Left lung (tissue), 4 donors: ENCODE measurements at regions not wholly inside any gene's neighbourhood (a gene's known extent, or its start where the extent isn't known, plus 50 kb on each side); places are given as distances from the start of the nearest gene placed in this dataset.

ENCODE experiments used
- ATAC-seq: fragments of 200-7000 bp; cut with Tn5 transposase; one replicate; pipeline ENCODE4 v1.9.1; 2020; ENCODE audit warnings: moderate library complexity
- DNase-seq, 4 donors: peaks; one replicate each; pipeline ENCODE4 v3.0.0-alpha.2; 2013 to 2020
- H3K27ac ChIP-seq, 2 donors: fragments of 200-600 bp; sonication (generic) in 1 of 2; one replicate each; pipeline versions ENCODE4 v1.5.0 to v1.8.0; 2020 to 2021
- H3K27me3 ChIP-seq, 2 donors: fragments of 200-600 bp; sonication (generic) in 1 of 2; one replicate each; pipeline versions ENCODE4 v1.5.0 to v1.8.0; 2020 to 2021
- H3K36me3 ChIP-seq, 2 donors: fragments of 200-600 bp; sonication (generic) in 1 of 2; one replicate each; pipeline versions ENCODE4 v1.5.0 to v1.8.0; 2020 to 2021
- H3K4me1 ChIP-seq, 2 donors: fragments of 200-600 bp; one replicate each; pipeline ENCODE4 v1.8.0; 2021
- H3K4me3 ChIP-seq, 2 donors: fragments of 200-600 bp; sonication (generic) in 1 of 2; one replicate each; pipeline versions ENCODE4 v1.5.0 to v1.8.0; 2020 to 2021; ENCODE audit warnings: mild to moderate bottlenecking in 1 of 2
- H3K9me3 ChIP-seq, 2 donors: fragments of 200-600 bp; sonication (generic) in 1 of 2; one replicate each; pipeline versions ENCODE4 v1.5.0 to v1.8.0; 2020 to 2021
- intact Hi-C, 2 donors: fragments of 100-400 bp; cut with DNase I; formaldehyde crosslinking; loops; one replicate each; pipeline versions ENCODE4 v1.11.2 to v1.14.2; 2022
- TF ChIP-seq, protein P1 (sequence below), 2 donors: fragments of 200-600 bp; sonication (generic) in 1 of 2; IDR thresholded peaks; one replicate each; pipeline versions ENCODE4 v1.5.0 to v1.8.0; 2021; ENCODE audit warnings: antibody characterized with exemption in 2 of 2
- donor health status: DM: no; HTN: yes; CAD: no.
- donor health status: DM: no; HTN: no; CAD: no.

GRCh38 chr21:31599013-31599412, 60.5 kb upstream of the SOD1 start:
- ATAC-seq: no peak
- H3K36me3 ChIP-seq: no peaks in the 10 kb centered on the region
- H3K4me1 ChIP-seq: no peaks in the 10 kb centered on the region
- no peak for DNase-seq
- H3K27me3 ChIP-seq: no peaks in the 10 kb centered on the region
- intact Hi-C loops: no loop called here
- H3K9me3 ChIP-seq: no peaks in the 10 kb centered on the region
- TF ChIP-seq, protein P1, sequence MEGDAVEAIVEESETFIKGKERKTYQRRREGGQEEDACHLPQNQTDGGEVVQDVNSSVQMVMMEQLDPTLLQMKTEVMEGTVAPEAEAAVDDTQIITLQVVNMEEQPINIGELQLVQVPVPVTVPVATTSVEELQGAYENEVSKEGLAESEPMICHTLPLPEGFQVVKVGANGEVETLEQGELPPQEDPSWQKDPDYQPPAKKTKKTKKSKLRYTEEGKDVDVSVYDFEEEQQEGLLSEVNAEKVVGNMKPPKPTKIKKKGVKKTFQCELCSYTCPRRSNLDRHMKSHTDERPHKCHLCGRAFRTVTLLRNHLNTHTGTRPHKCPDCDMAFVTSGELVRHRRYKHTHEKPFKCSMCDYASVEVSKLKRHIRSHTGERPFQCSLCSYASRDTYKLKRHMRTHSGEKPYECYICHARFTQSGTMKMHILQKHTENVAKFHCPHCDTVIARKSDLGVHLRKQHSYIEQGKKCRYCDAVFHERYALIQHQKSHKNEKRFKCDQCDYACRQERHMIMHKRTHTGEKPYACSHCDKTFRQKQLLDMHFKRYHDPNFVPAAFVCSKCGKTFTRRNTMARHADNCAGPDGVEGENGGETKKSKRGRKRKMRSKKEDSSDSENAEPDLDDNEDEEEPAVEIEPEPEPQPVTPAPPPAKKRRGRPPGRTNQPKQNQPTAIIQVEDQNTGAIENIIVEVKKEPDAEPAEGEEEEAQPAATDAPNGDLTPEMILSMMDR (IDR thresholded peaks at IDR 0.05): no peak
- H3K4me3 ChIP-seq: no peak overlapping the region
- H3K27ac ChIP-seq: no peak overlapping the region

- DNase-seq (no peak), ATAC-seq (no peak)
- intact Hi-C loops: no loop called here
- Histone ChIP-seq H3K27ac (no peak overlapping the region), H3K9me3 (no peaks in the 10 kb centered on the region), H3K4me1 (no peaks in the 10 kb centered on the region), H3K36me3 (no peaks in the 10 kb centered on the region), H3K4me3 (no peak overlapping the region), H3K27me3 (no peaks in the 10 kb centered on the region)
- TF ChIP-seq, protein P1 (IDR thresholded peaks at IDR 0.05): no peak
These were observed 61.8 kb upstream of the SOD1 start for GRCh38 chr21:31597683-31598082.

DNA sequence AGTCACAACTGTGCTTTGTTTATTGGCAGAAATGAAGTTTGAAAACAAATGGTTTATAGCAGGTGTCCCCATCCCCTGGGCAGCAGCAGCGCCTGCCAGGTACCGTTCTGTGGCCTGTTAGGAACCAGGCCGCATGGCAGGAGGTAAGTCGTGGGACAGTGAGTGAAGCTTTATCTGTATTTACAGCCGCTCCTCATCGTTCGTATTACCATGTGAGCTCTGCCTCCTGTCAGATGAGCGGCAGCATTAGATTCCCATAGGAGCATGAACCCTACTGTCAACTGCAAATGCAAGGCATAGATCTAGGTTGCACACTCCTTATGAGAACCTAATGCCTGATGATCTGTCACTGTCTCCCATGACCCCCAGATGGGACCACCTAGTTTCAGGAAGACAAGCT, 63.4 kb upstream of the SOD1 start:
- H3K9me3 ChIP-seq: no peaks in the 10 kb centered on the region
- DNase-seq (no peak), ATAC-seq (no peak)
- TF ChIP-seq, protein P1 (IDR thresholded peaks at IDR 0.05): no peak
- no peak overlapping the region for H3K27ac ChIP-seq
- no peak overlapping the region for H3K4me3 ChIP-seq
- no peaks in the 10 kb centered on the region for H3K36me3 ChIP-seq
- H3K27me3 ChIP-seq: no peaks in the 10 kb centered on the region
- intact Hi-C loops: no loop called here
- no peaks in the 10 kb centered on the region for H3K4me1 ChIP-seq

- no peak for DNase-seq
- no peaks in the 10 kb centered on the region for H3K9me3 ChIP-seq
- no peak overlapping the region for H3K27ac ChIP-seq
- no peaks in the 10 kb centered on the region for H3K4me1 ChIP-seq
- H3K4me3 ChIP-seq: no peak overlapping the region
- TF ChIP-seq, protein P1 (IDR thresholded peaks at IDR 0.05): no peak
- intact Hi-C loops: no loop called here
- no peaks in the 10 kb centered on the region for H3K36me3 ChIP-seq
- no peak for ATAC-seq
- no peaks in the 10 kb centered on the region for H3K27me3 ChIP-seq
These were observed 64.8 kb upstream of the SOD1 start for GRCh38 chr21:31594726-31595125.

- Histone ChIP-seq H3K4me3 (no peak overlapping the region), H3K36me3 (no peaks in the 10 kb centered on the region), H3K4me1 (no peaks in the 10 kb centered on the region), H3K27me3 (no peaks in the 10 kb centered on the region), H3K27ac (no peak overlapping the region), H3K9me3 (no peaks in the 10 kb centered on the region)
- ATAC-seq (no peak), DNase-seq (no peak)
- intact Hi-C loops: no loop called here
- TF ChIP-seq, protein P1 (IDR thresholded peaks at IDR 0.05): no peak
These were observed 65.2 kb upstream of the SOD1 start for GRCh38 chr21:31594279-31594678.
